SH-SY5Y (cell line): ENCODE measurements at regions not wholly inside any gene's neighbourhood (a gene's known extent, or its start where the extent isn't known, plus 50 kb on each side); places are given as distances from the start of the nearest gene placed in this dataset.

Source experiments
- GATA2 ChIP-seq: IDR thresholded peaks from 2 replicates; pipeline ENCODE4 v1.6.1; 2011; ENCODE audit warnings: mild to moderate bottlenecking, low read depth, low read length
- GATA3 ChIP-seq: IDR thresholded peaks from 2 replicates; pipeline ENCODE4 v1.6.1; 2011; ENCODE audit warnings: low read depth, mild to moderate bottlenecking, low read length, moderate library complexity

GRCh38 chr17:63364944-63365343 lies 81.2 kb downstream of the CYB561 start:
- TF ChIP-seq GATA2 (no peak), GATA3 (no peak)
